ENCODE measurements at regions not wholly inside any gene's neighbourhood (a gene's known extent, or its start where the extent isn't known, plus 50 kb on each side); places are given as distances from the start of the nearest gene placed in this dataset.
"Not testable (repeated sequence)": the region's sequence is repeated elsewhere in the genome, so short reads cannot be mapped to it uniquely, and the experiment has no call there.

GRCh38 chr6:84635081-84635761, 129.2 kb downstream of the TBX18 start:
- H3K4me1 ChIP-seq, result no peaks in the 10 kb centered on the region
- H3K4me3 ChIP-seq, result no peak overlapping the region
- in situ Hi-C loops (cut with MboI; ENCODE audit: low pct_ligation_motif_present in 1 of 4, low pct_unique_long_range_greater_than_20kb in 1 of 4, low sequenced_read_pairs in 3 of 4), result no loop called here
- no peak for DNase-seq
- TF ChIP-seq POLR2AphosphoS5 (IDR thresholded peaks at IDR 0.05) (no peak), CTCF (IDR thresholded peaks at IDR 0.05) (no peak), POLR2A (IDR thresholded peaks at IDR 0.05) (no peak), EP300 (IDR thresholded peaks at IDR 0.05; ENCODE audit: low read depth) (no peak)
- H3K36me3 ChIP-seq, result no peaks in the 10 kb centered on the region
- H3K27ac ChIP-seq, result no peak overlapping the region
- H3K9me3 ChIP-seq, result no peaks in the 10 kb centered on the region
- H3K27me3 ChIP-seq, result no peaks in the 10 kb centered on the region
- 60 to 63% methylated on average over 3 to 4 of the region's 4 CpGs for WGBS, 2 donors (ENCODE audit: low coverage in 1 of 2)
- intact Hi-C loops (cut with DNase I; ENCODE audit: low total_unique reads), result no loop called here

DNA sequence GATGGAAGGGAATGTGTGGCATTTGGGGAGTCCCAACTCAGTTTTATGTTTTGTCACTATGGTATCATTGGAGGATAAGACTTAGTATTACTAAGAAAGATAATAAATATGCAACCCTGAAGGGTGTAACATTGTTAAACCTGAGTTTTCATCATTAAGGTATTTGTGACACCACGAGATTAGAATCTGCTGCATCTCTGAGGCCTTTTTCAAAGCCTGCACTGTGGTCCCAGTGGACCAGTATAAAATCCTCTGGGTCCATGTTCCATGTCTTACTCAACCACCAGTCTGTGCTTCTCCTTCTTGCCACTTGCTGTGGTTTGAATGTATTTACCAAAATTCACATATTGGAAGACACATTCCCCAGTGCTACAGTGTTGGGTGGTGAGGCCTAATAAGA, 130.6 kb downstream of the TBX18 start:
- H3K36me3 ChIP-seq, result no peaks in the 10 kb centered on the region
- no peak overlapping the region for H3K4me3 ChIP-seq
- no peak overlapping the region for H3K27ac ChIP-seq
- H3K9me3 ChIP-seq, result no peaks in the 10 kb centered on the region
- TF ChIP-seq POLR2AphosphoS5 (IDR thresholded peaks at IDR 0.05) (no peak), CTCF (IDR thresholded peaks at IDR 0.05) (no peak), POLR2A (IDR thresholded peaks at IDR 0.05) (no peak), EP300 (IDR thresholded peaks at IDR 0.05; ENCODE audit: low read depth) (no peak)
- no peak for DNase-seq
- WGBS, 2 donors (ENCODE audit: low coverage in 1 of 2), result 57 to 67% methylated on average over 1 of the region's 1 CpG
- H3K4me1 ChIP-seq, result no peaks in the 10 kb centered on the region
- intact Hi-C loops (cut with DNase I; ENCODE audit: low total_unique reads) (no loop called here), in situ Hi-C loops (cut with MboI; ENCODE audit: low pct_ligation_motif_present in 1 of 4, low pct_unique_long_range_greater_than_20kb in 1 of 4, low sequenced_read_pairs in 3 of 4) (no loop called here)
- no peaks in the 10 kb centered on the region for H3K27me3 ChIP-seq

DNA sequence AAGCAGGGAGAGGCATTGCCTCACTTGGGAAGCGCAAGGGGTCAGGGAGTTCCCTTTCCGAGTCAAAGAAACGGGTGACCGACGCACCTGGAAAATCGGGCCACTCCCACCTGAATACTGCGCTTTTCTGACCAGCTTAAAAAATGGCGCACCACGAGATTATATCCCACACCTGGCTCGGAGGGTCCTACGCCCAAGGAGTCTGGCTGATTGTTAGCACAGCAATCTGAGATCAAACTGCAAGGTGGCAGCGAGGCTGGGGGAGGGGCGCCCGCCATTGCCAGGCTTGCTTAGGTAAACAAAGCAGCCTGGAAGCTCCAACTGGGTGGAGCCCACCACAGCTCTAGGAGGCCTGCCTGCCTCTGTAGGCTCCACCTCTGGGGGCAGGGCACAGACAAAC, 137.9 kb downstream of the TBX18 start:
- DNase-seq; H3K27ac ChIP-seq; H3K27me3 ChIP-seq; intact Hi-C loops (cut with DNase I; ENCODE audit: low total_unique reads); H3K4me1 ChIP-seq; H3K36me3 ChIP-seq; H3K9me3 ChIP-seq; H3K4me3 ChIP-seq; in situ Hi-C loops (cut with MboI; ENCODE audit: low pct_ligation_motif_present in 1 of 4, low pct_unique_long_range_greater_than_20kb in 1 of 4, low sequenced_read_pairs in 3 of 4): not testable (repeated sequence)
- 91% methylated on average over 14 of the region's 14 CpGs; no CpG with 5 or more reads in 1 of the 2 donors for WGBS, 2 donors (ENCODE audit: low coverage in 1 of 2)

DNA sequence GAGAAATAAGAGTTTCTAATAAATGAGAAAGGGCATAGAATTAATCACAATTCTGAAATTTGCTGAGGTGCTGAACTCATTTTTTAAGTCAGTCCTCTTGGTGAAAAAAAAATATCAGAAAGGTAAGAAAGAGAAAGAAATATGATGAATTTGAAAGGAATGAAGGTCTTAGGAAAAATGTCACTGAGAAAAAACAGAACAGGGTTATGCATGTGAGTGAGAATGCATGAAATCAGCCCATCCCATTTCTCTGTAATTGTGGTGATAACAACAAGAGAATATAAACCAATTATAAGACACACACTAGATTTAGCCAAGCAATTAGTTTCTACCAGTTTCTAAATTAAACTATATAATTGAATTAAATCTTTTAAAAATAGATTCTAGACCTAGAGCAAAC, 138.9 kb downstream of the TBX18 start:
- TF ChIP-seq POLR2AphosphoS5 (IDR thresholded peaks at IDR 0.05) (no peak), EP300 (IDR thresholded peaks at IDR 0.05; ENCODE audit: low read depth) (no peak), CTCF (IDR thresholded peaks at IDR 0.05) (no peak), POLR2A (IDR thresholded peaks at IDR 0.05) (no peak)
- DNase-seq, result no peak
- Histone ChIP-seq H3K36me3 (no peaks in the 10 kb centered on the region), H3K27me3 (no peaks in the 10 kb centered on the region), H3K4me1 (no peaks in the 10 kb centered on the region), H3K9me3 (no peaks in the 10 kb centered on the region), H3K27ac (no peak overlapping the region), H3K4me3 (no peak overlapping the region)
- in situ Hi-C loops (cut with MboI; ENCODE audit: low pct_ligation_motif_present in 1 of 4, low pct_unique_long_range_greater_than_20kb in 1 of 4, low sequenced_read_pairs in 3 of 4) (no loop called here), intact Hi-C loops (cut with DNase I; ENCODE audit: low total_unique reads) (no loop called here)
